ENCODE measurements at regions not wholly inside any gene's neighbourhood (a gene's known extent, or its start where the extent isn't known, plus 50 kb on each side); places are given as distances from the start of the nearest gene placed in this dataset.
"Not testable (repeated sequence)": the region's sequence is repeated elsewhere in the genome, so short reads cannot be mapped to it uniquely, and the experiment has no call there.

DNA sequence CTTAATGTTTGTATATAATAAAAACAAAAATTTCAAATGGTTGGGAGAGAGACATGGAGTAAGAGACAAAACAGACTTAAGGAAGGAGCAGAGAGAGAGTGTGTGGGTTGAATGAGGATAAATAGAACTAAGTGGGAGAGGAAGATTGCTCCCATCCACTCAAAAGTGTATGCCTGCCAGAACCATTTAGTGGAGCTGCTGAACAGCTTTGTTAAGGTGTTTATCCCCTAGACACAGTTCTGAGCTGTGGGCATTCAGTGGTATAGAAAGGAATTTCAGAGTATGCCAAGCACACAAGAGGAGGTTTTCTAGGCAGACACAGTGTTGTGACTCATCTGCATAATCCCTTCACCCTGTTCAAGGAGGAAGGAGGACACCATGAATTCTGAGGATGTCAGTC, 508.6 kb upstream of the EPHA5 start:
- peak; percentile 70 for DNase-seq (ENCODE audit: low read depth)

DNA sequence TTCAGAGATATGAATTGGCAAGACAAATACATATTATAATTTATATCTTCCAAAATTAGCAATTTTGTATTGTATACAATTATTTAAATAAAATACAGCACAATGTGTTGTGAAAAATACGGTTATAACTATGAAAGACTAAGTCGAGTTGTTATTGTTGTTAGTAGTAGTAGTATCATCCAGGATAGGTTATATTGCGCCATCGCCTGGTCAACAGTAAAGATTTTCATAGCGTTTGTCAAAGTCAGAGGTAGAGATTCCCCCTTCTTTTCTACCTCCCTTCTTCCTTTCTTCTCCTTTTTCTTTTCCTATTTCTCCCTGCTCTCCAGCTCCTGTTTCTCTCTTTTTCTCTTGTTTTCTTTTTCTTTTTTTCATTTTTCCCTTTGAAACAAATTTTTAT, 499.1 kb upstream of the EPHA5 start:
- no peak for DNase-seq (ENCODE audit: low read depth)

DNA sequence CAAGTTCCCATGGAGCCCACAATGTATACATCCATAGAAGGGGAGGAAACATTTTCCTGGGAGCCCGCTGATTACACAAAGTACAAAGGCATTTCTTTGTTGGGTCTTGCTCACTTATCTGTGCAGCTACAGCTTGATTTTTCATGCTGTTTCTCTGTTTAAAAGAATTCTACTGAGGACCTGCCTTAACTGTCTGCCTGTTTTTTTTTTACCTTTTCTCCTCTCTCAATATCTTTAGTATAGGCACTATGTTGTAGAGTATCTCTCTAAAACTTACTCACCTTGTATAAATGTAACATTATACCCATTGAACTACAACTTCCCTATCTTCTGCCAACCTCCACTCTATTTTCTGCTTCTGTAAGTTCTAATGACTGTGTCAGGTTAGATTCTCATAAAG, 494.6 kb upstream of the EPHA5 start:
- no peak for DNase-seq (ENCODE audit: low read depth)

DNA sequence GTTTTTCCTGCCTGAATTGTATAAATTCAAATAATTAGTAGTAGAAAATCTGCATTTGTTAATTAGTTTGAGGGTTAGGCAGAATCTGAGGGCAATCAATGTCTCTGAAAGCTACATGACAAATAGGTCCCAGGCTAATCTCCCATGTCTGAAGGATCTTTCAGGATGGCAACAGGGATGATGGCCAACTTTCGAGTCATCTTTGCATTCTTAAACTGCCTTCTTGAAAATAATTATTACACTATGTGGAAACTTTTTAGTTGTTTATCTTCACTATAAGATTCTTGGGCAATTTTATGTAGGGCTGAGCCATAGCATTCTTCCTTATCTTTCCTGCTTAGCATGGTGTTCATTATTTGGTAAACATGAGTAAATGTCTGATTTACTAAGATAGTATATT, 490.3 kb upstream of the EPHA5 start:
- DNase-seq (ENCODE audit: low read depth), result peak; percentile 3

DNA sequence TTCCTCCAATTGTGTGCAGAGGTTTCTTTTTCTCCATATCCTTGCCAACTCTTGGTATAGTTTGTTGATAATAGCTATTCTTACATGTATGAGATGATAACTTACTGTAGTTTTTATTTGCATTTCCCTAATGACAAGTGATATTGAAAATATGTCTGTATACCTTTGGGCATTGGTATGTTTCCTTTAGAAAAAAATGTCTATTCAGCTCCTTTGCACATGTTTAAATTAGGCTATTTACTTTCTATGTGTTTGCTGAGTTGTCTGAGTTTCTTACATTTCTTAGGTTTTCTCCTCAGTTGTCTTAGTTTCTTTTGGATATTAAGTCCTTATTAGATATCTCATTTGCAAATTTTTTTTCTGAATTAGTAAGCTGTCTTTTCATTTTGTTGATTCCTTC, 487.3 kb upstream of the EPHA5 start:
- DNase-seq (ENCODE audit: low read depth), result no peak

DNA sequence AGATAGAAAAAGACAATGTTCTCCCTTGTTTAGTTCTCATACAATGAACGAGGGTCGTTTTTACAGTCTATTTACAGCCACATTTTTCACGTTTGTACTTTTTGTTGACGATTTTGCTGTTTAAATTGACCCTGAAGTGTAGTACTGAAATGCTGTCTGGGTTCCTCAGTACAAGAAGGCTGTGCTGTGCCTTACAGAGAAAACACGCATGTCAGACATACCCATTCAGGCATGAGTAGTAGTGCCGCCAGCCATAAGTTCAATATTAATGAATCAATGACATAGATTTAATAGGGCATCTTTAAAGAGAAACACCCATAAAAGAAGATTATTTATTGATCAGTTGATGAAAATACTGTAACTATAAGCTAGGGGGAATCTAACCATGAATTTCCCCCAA, 459.8 kb upstream of the EPHA5 start:
- no peak for DNase-seq (ENCODE audit: low read depth)

DNA sequence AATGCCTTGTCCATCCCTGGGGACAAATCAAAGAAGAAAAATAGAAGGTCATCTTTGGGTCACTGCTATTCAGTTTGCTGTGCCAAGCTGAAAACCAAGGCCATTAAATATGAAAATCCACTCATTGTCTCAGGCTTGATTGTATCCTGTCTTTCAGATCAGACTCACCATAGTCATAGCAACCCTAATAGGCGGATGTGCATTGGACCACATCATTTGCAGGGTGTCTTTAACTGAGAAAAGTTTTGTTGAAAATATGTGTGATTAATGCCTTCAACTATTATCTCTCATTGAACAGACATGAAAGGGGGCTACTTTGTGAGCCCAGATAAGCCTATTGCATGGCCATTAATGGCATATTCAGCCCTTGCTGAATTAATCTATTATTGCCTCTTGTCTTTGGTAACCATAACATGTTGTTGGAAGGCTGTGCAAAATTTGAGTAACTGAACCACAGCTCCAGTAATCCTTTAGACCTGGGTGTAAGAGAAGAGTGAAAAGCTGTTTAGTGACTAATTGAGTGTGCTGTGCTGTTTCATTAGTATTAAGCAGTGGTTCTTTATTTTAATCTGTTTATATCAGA, 453.6 kb upstream of the EPHA5 start:
- DNase-seq (ENCODE audit: low read depth), result no peak

DNA sequence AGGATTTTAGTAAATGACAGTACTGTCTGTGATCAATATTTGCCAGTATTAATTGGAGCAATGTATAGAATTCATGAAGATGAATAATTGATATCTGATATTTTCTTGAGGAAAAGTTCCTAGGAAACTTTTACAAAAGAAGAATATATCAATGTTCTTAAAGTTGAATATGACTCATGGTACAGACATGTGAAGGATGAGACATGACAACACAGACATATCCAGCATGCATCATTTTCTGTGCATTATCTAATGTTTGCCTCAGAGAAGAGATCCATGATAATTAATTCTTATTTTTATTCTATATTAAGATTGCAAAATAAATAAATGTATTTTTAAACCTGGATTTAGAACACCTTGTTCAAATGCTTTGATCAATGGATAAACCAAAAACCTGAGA, 452.9 kb upstream of the EPHA5 start:
- no peak for DNase-seq (ENCODE audit: low read depth)

DNA sequence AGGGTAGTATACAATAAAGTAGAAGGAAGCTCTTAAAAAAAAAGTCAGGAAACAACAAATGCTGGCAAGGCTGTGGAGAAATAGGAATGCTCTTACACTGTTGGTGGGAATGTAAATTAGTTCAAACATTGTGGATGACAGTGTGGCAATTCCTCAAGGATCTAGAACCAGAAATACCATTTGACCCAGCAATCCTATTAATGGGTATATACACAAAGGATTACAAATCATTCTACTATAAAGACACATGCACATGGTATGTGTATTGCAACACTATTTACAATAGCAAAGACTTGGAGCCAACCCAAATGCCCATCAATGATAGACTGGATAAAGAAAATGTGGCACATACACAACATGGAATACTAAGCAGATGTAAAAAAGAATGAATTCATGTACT, 444.9 kb upstream of the EPHA5 start:
- not testable (repeated sequence) for DNase-seq (ENCODE audit: low read depth)

DNA sequence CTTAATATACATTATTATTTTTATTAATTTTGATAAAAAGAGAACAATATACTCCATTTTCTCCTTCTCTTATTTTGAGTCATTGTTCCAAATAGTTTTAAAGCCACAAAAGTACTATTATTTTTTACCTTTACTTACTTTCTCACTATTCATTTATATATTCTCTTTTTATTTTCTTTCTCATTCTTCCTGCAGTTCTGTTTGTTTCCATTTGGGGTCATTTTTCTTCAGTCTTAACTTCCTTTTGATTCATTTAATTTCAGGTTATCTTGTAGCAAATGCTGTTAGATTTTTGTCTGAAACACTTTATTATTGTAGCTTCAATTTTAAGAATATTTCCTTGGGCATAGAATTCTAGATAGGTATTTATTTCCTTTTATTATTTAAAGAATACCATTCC, 438.6 kb upstream of the EPHA5 start:
- no peak for DNase-seq (ENCODE audit: low read depth)

DNA sequence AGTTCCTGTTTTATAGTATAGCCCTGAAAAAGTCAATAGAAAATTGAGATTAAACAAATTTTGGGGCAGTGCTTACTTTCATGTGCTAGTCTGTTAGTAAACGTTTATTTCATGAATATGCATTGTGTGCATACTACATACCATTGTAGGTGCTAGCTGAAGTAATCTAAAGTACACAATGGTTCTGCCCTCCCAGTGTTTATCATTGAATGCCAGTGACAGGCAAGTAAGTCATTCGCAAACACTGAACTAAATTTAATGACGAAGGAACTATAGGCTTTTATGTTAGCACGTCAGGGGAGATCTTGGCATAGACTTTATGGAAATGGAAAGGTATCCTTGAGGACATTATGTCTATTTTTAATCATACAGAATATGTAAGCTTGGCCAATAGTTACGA, 426.9 kb upstream of the EPHA5 start:
- no peak for DNase-seq (ENCODE audit: low read depth)

DNA sequence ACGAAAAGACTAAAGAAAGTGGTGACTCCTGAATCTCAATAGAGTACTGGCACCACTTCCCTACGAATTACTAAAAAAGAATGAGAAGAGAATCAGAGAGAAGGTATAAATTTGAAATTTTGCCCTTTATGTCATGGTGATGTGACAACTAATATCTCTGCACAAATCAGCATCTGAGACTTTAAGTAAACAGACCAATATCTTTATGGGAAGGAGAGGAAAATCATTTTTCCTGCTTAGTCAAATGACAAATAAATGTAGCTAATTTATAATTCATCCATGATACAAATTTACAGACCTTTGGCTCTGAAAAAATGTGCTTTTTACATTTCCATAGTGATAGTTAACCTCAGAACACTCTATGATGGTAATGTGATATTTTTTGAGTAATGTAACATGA, 424.8 kb upstream of the EPHA5 start:
- DNase-seq (ENCODE audit: low read depth), result no peak

DNA sequence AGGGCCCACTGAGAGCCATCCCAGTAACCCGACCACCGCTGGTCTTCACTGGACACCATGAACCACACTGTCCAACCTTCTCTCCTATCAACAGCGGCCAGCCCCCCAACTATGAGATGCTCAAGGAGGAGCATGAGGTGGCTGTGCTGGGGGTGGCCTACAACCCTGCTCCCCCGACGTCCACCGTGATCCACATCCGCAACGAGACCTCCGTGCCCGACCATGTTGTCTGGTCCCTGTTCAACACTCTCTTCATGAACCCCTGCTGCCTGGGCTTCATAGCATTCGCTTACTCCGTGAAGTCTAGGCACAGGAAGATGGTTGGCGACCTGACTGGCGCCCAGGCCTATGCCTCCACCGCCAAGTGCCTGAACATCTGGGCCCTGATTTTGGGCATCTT, 423.8 kb upstream of the EPHA5 start:
- no peak for DNase-seq (ENCODE audit: low read depth)

DNA sequence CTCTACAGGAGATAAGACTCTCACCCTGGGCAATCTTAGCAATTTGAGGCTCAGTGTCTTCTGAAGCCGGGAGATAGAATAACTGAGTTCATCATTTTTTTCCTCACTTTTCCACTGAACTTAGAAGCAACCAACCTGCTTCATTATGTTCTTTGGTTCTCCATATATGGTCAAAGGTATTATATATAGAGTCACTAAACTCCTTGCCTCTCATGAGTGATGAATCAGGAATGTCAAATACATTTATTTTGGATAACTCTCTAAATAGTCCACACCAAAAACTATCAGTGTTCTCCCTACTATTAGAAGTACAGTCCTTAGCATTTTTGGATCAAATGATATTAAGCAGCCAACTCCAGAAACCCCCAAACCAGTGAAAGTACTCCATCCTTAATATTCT, 421.5 kb upstream of the EPHA5 start:
- DNase-seq (ENCODE audit: low read depth), result peak; percentile 7

DNA sequence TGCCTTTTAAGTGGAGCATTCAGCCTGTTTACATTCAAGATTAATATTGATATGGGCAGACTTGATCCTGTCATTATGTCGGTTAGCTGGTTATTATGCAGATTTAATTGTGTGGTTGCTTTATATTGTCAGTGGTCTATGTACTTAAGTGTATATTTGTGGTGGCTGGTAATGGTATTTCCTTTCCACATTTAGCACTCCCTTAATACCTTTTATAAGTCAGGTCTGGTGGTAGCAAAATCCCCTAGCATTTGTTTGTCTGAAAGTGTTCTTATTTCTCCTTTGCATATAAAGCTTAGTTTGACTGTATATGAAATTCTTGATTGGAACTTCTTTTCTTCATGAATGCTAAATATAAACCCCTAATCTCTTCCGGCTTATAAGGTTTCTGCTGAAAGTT, 403.7 kb upstream of the EPHA5 start:
- DNase-seq (ENCODE audit: low read depth), result no peak

DNA sequence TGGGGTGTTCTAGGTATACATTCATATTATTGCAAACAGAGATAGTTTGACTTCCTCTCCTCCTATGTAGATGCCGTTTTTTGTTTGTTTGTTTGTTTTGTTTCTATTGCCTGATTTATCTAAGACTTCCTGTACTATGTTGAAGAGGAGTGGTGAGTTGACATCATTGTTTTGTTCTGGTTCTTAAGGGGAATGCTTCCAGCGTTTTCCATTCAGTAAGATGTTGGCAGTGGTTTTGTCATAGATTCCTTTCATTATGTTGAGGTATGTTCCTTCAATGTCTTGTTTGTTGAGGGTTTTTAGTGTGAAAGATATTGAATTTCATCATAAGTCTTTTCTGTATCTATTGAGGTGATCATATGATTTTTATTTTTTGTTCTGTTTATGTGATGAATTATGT, 401.6 kb upstream of the EPHA5 start:
- DNase-seq (ENCODE audit: low read depth), result no peak

DNA sequence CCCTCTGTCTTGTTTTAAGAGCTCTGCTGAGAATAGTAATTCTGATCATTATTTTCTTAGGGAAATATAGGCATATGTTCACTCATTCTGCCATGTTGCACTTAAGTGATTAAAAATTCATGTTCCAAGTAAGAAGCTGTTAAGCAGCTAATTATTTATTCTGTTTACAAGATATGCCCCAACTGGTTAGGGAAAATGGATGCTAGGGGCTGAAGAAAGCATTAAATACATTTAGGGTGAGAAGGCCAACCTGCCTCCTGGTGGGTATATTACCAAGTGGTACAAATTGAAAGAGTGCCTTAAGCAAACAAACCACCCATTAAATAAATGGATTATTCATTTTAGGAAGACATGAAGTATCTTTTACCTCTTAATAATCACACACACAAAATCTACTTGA, 392.6 kb upstream of the EPHA5 start:
- no peak for DNase-seq (ENCODE audit: low read depth)

DNA sequence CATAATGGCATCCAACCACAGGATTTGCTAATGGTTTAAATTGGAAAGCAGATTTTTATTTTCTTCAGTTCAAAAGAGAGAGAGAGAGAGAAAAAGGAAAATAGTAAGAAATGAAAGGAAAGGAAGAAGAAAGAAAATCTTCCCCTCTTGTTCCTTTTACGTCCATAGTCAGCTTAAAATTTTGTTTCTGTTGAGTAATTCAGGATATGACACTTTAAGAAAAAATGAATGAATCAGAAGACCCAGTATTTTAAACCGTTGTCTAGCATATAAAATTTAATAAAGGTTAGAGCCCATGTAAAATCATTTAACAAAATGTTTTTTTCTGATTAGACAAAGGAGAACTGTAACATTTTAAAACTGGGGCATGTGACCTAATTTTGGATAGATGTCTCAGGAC, 391.8 kb upstream of the EPHA5 start:
- peak; percentile 14 for DNase-seq (ENCODE audit: low read depth)

DNA sequence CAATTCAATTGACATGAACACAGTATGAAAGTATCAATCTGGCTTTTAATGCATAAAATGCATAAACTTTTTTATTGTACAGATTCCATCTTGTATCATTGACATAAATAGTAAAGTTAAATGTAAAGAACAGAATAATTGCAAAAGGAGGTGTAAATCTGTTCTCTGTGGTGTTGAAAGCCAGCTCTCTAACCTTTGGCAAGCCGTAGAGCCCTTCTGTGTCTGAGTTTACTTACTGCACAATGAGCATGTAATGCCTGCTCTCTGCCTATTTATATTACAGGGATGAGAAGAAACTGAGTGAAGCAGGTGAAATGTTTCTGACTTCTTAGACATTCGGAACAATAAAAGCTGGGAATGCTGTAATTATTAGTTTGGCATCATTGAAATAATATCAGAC, 389.3 kb upstream of the EPHA5 start:
- no peak for DNase-seq (ENCODE audit: low read depth)

DNA sequence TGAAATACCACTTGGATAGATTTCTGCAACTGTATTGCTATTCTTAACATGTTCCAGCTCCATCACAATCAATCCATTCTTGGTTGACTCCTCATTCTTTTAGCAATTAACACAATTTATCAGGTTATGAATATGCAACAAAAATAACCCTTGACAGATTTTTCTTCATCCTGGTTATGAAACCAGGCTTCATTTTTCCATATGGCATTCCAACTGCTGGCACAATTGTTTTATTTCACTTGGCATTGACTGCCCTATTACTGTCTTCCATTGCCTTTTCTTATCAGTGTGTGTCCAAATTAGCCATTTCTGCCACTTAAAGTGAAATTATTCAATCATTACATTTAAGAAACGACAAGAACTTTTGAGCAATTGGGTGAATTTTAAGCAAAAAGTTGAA, 388.8 kb upstream of the EPHA5 start:
- DNase-seq (ENCODE audit: low read depth), result no peak

DNA sequence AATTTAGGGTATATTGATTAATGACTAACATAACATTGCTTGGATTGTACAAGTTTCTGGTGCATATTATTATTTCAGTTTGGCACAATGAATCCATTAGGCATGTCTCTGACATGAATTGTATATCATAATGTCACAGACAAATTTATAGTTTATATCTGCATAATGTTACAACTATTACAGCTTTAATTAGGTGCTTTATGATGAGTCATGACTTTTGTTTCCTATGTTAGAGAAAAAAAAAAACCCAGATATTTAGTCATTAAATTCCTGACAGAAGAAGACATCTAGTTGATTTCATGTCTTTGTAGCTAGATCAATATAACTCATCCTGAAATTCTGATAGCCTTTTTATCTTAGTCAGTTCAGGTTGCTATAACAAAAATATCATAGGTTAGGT, 385.7 kb upstream of the EPHA5 start:
- DNase-seq (ENCODE audit: low read depth), result no peak

DNA sequence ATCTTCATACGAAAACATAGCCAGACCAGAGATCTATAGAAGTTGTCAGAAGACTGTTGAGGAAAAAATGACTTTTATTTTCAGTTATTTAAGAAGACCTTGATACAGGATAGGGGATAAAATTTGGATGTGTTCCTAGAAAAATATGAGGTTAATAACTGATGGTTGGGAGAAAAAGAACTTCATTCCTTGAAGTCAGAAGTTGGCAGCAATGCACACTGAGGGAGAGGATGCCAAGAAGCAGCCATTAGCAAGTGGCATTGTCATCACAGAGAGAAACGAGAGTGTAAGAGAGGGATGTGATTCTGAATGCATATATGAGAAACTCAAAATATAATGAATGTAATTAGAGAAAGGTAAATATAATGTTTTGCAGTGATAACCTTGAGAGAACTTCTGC, 382.1 kb upstream of the EPHA5 start:
- DNase-seq (ENCODE audit: low read depth), result no peak

DNA sequence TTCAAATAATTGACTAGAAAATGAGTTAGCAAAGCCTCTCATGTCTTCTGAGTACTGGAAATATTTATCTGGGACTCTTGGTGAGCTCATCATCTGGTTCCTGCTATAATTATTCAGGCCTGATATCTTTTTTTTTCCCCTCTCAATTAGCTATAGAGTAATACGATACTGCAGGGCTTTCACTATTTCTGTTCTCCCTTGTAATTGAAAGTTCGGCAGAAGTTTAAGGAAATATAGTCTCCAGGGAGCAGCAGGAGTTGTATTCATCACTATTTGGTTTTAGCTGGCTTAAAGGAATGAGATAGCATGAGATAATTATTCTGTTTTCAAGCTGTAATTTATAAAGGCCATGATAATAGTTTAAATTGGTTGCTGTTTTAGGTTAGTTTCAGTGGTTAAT, 378.6 kb upstream of the EPHA5 start:
- DNase-seq (ENCODE audit: low read depth), result no peak

DNA sequence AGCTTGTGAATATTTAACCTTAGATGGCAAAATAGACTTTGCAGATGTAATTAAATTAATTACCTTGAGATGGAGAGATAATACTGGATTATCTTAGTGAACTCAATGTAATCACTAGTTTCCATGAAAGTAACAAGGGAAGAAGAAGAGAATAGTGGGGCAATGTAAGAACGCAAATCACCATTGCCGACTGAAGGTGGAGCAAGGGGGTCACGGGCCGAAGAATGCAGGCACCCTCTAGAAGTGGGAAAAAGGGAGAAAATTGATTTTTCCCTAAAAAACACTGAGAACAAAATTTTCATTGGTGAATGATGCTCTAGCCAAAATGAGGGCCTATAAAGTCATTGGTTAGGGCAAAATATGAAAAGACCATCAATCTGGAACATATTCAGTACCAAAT, 375.6 kb upstream of the EPHA5 start:
- DNase-seq (ENCODE audit: low read depth), result no peak

DNA sequence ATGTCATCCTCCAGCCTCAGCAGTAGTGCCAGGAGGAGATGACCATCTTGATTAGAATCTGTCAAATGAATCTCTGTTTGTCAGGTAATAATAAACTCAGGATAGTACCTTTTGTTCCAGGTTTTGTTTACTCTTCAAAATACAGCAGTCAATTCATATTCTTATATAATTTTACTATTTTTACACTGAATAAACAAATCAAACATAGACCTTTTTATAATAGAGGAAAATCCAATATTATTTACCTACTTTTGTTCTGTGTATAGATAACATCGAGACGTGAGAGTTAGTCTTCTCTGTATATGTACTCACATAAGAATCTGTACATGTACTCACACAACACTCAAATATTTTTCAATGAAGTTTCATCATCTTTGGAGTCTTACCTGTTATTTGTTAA, 365.4 kb upstream of the EPHA5 start:
- DNase-seq (ENCODE audit: low read depth), result no peak
